ENCODE measurements at regions not wholly inside any gene's neighbourhood (a gene's known extent, or its start where the extent isn't known, plus 50 kb on each side); places are given as distances from the start of the nearest gene placed in this dataset.

GRCh38 chr10:131534836-131535235, 223.3 kb upstream of the TCERG1L start:
- TF ChIP-seq, protein P1, sequence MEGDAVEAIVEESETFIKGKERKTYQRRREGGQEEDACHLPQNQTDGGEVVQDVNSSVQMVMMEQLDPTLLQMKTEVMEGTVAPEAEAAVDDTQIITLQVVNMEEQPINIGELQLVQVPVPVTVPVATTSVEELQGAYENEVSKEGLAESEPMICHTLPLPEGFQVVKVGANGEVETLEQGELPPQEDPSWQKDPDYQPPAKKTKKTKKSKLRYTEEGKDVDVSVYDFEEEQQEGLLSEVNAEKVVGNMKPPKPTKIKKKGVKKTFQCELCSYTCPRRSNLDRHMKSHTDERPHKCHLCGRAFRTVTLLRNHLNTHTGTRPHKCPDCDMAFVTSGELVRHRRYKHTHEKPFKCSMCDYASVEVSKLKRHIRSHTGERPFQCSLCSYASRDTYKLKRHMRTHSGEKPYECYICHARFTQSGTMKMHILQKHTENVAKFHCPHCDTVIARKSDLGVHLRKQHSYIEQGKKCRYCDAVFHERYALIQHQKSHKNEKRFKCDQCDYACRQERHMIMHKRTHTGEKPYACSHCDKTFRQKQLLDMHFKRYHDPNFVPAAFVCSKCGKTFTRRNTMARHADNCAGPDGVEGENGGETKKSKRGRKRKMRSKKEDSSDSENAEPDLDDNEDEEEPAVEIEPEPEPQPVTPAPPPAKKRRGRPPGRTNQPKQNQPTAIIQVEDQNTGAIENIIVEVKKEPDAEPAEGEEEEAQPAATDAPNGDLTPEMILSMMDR (IDR thresholded peaks at IDR 0.05) = no peak
- no peak for TF ChIP-seq POLR2A (IDR thresholded peaks at IDR 0.05)

Data from suprapubic skin (tissue), 3 donors.